Adipocyte (in vitro differentiated cells): ENCODE measurements at regions not wholly inside any gene's neighbourhood (a gene's known extent, or its start where the extent isn't known, plus 50 kb on each side); places are given as distances from the start of the nearest gene placed in this dataset.

Experiments used
- DNase-seq: peaks from one replicate; pipeline ENCODE4 v3.0.0-alpha.2; 2015; ENCODE audit warnings: low read depth
- H3K27me3 ChIP-seq: replicated peaks from 2 replicates; pipeline ENCODE4 v1.7.0; 2013; ENCODE audit warnings: mild to moderate bottlenecking, low read length, moderate library complexity; ENCODE audit not compliant: control insufficient read depth, insufficient read depth
- H3K36me3 ChIP-seq: 2 replicates; pipeline ENCODE4 v1.7.0; 2013; ENCODE audit warnings: low read length, mild to moderate bottlenecking, moderate library complexity; ENCODE audit not compliant: control insufficient read depth, insufficient read depth, severe bottlenecking
- H3K4me1 ChIP-seq: 2 replicates; pipeline ENCODE4 v1.7.0; 2013; ENCODE audit warnings: mild to moderate bottlenecking, low read length, moderate library complexity; ENCODE audit not compliant: control insufficient read depth, insufficient read depth
- H3K4me3 ChIP-seq: 2 replicates; pipeline ENCODE4 v1.7.0; 2013; ENCODE audit warnings: mild to moderate bottlenecking, low read length, moderate library complexity
- H3K9ac ChIP-seq: 2 replicates; pipeline ENCODE4 v1.7.0; 2013; ENCODE audit warnings: mild to moderate bottlenecking, low read length, moderate library complexity
- H3K9me3 ChIP-seq: 2 replicates; pipeline ENCODE4 v1.7.0; 2013; ENCODE audit warnings: mild to moderate bottlenecking, low read length, moderate library complexity; ENCODE audit not compliant: control insufficient read depth

- Histone ChIP-seq H3K36me3 (no peaks in the 10 kb centered on the region), H3K4me3 (no peak overlapping the region), H3K9me3 (no peaks in the 10 kb centered on the region), H3K4me1 (no peaks in the 10 kb centered on the region), H3K9ac (no peak overlapping the region), H3K27me3 (no peaks in the 10 kb centered on the region)
- DNase-seq = peak; percentile 1
Measured at GRCh38 chr9:19967888-19968459, 179.1 kb upstream of the SLC24A2 start.

GRCh38 chr9:19967216-19967887, 178.5 kb upstream of the SLC24A2 start:
- Histone ChIP-seq H3K9me3 (no peaks in the 10 kb centered on the region), H3K4me3 (no peak overlapping the region), H3K27me3 (no peaks in the 10 kb centered on the region), H3K9ac (no peak overlapping the region), H3K36me3 (no peaks in the 10 kb centered on the region), H3K4me1 (no peaks in the 10 kb centered on the region)
- no peak for DNase-seq

DNA sequence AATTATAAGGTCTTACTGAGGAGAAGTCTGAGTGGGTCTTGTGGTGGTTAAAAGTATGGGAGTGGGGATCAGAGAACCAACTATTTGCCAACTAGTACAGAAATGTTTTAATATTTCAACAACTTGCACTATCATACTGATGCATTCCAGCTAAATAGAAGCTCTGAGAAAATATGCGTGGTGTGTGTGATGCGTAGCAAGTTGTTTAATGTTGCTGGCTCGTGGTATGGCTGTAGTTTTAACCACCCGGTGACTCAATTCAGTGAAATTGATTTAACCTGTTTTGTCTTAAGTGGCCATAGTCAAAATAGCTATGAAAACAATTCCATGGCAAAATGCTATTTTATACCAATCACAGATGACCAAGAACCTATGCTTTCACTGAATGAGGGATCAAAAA, 176.5 kb upstream of the SLC24A2 start:
- H3K36me3 ChIP-seq = no peaks in the 10 kb centered on the region
- no peak overlapping the region for H3K4me3 ChIP-seq
- peak; percentile 50 for DNase-seq
- peaks cover 6% of the 10 kb centered on the region for H3K9me3 ChIP-seq
- no peaks in the 10 kb centered on the region for H3K4me1 ChIP-seq
- no peak overlapping the region for H3K9ac ChIP-seq
- peaks cover 5% of the 10 kb centered on the region for H3K27me3 ChIP-seq

- H3K4me3 ChIP-seq = no peak overlapping the region
- H3K9me3 ChIP-seq = peaks cover 13% of the 10 kb centered on the region
- H3K36me3 ChIP-seq = no peaks in the 10 kb centered on the region
- no peaks in the 10 kb centered on the region for H3K4me1 ChIP-seq
- H3K27me3 ChIP-seq = peaks cover 26% of the 10 kb centered on the region
- H3K9ac ChIP-seq = no peak overlapping the region
- DNase-seq = no peak
Measured at GRCh38 chr9:19947996-19948395, 159.2 kb upstream of the SLC24A2 start.

- Histone ChIP-seq H3K4me1 (no peaks in the 10 kb centered on the region), H3K4me3 (no peak overlapping the region), H3K9me3 (peaks cover under 1% of the 10 kb centered on the region), H3K9ac (no peak overlapping the region), H3K27me3 (peaks cover 26% of the 10 kb centered on the region), H3K36me3 (no peaks in the 10 kb centered on the region)
- peak; percentile 34 for DNase-seq
Measured at GRCh38 chr9:19946441-19947109, 157.7 kb upstream of the SLC24A2 start.

DNA sequence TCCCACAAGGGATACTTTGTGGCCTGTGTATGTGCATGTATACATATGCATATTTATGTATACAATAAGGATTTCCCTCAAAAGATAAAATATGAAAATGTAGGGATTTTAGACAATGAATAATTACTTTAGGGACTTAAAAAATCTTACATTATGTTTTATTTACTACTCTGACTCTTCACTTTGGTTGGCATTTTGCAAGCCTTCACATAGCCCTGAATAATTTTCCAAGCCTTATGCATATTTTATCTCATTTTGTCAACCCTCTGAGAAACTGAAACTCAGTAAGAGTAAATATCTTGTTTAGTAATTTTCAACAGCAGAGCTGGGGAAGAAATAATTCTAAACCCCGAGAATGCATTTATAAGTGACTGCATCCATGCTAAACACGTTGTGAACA, 153.0 kb upstream of the SLC24A2 start:
- Histone ChIP-seq H3K36me3 (no peaks in the 10 kb centered on the region), H3K4me1 (no peaks in the 10 kb centered on the region), H3K4me3 (no peak overlapping the region), H3K9me3 (no peaks in the 10 kb centered on the region), H3K27me3 (peaks cover 26% of the 10 kb centered on the region), H3K9ac (no peak overlapping the region)
- no peak for DNase-seq

- Histone ChIP-seq H3K36me3 (no peaks in the 10 kb centered on the region), H3K4me3 (no peak overlapping the region), H3K27me3 (peaks cover 26% of the 10 kb centered on the region), H3K9me3 (no peaks in the 10 kb centered on the region), H3K9ac (no peak overlapping the region), H3K4me1 (no peaks in the 10 kb centered on the region)
- DNase-seq = no peak
Measured at GRCh38 chr9:19940811-19941535, 152.1 kb upstream of the SLC24A2 start.

- no peak overlapping the region for H3K4me3 ChIP-seq
- no peak for DNase-seq
- no peaks in the 10 kb centered on the region for H3K9me3 ChIP-seq
- no peaks in the 10 kb centered on the region for H3K36me3 ChIP-seq
- no peak overlapping the region for H3K9ac ChIP-seq
- peaks cover 16% of the 10 kb centered on the region for H3K27me3 ChIP-seq
- H3K4me1 ChIP-seq = no peaks in the 10 kb centered on the region
Measured at GRCh38 chr9:19939734-19940278, 151.0 kb upstream of the SLC24A2 start.

- DNase-seq = no peak
- Histone ChIP-seq H3K36me3 (no peaks in the 10 kb centered on the region), H3K27me3 (peaks cover 9% of the 10 kb centered on the region), H3K4me1 (no peaks in the 10 kb centered on the region), H3K9me3 (no peaks in the 10 kb centered on the region), H3K4me3 (no peak overlapping the region), H3K9ac (no peak overlapping the region)
Measured at GRCh38 chr9:19938990-19939733, 150.3 kb upstream of the SLC24A2 start.

- DNase-seq = no peak
Measured at GRCh38 chr9:19937121-19937520, 148.3 kb upstream of the SLC24A2 start.

More at GRCh38 chr9:19937121-19937520, 148.3 kb upstream of the SLC24A2 start:
- Histone ChIP-seq H3K27me3 (no peaks in the 10 kb centered on the region), H3K4me3 (no peak overlapping the region), H3K4me1 (no peaks in the 10 kb centered on the region), H3K9ac (no peak overlapping the region), H3K36me3 (no peaks in the 10 kb centered on the region), H3K9me3 (no peaks in the 10 kb centered on the region)
